ENCODE measurements at regions not wholly inside any gene's neighbourhood (a gene's known extent, or its start where the extent isn't known, plus 50 kb on each side); places are given as distances from the start of the nearest gene placed in this dataset.

- Histone ChIP-seq H3K4me3 (ENCODE audit: low read depth, low read length, poor library complexity, severe bottlenecking) (no peak overlapping the region), H3K4me1 (ENCODE audit: insufficient read depth, low read length, severe bottlenecking) (no peaks in the 10 kb centered on the region), H3K36me3 (ENCODE audit: insufficient read depth, low read length) (no peaks in the 10 kb centered on the region), H3K4me2 (ENCODE audit: low read length) (no peak overlapping the region), H3K9me3 (ENCODE audit: low read length) (no peaks in the 10 kb centered on the region), H3K9ac (ENCODE audit: low read length) (no peak overlapping the region), H3F3A (ENCODE audit: insufficient read depth, low read length) (no peaks in the 10 kb centered on the region), H4K20me1 (ENCODE audit: insufficient read depth, low read length) (no peaks in the 10 kb centered on the region), H3K79me2 (ENCODE audit: insufficient read depth, low read length) (no peaks in the 10 kb centered on the region), H3K27ac (ENCODE audit: low read depth, low read length, poor library complexity, severe bottlenecking) (no peak overlapping the region), H3K27me3 (ENCODE audit: insufficient read depth, low read length) (no peaks in the 10 kb centered on the region; the same call in 1 of the 2 replicates), H3K9me2 (ENCODE audit: low read depth, low read length) (no peaks in the 10 kb centered on the region), H2AFZ (ENCODE audit: low read length) (no peak overlapping the region)
- TF ChIP-seq EZH2 (IDR thresholded peaks at IDR 0.05; ENCODE audit: borderline replicate concordance, low read length), result no peak
- TF ChIP-seq, protein P1, sequence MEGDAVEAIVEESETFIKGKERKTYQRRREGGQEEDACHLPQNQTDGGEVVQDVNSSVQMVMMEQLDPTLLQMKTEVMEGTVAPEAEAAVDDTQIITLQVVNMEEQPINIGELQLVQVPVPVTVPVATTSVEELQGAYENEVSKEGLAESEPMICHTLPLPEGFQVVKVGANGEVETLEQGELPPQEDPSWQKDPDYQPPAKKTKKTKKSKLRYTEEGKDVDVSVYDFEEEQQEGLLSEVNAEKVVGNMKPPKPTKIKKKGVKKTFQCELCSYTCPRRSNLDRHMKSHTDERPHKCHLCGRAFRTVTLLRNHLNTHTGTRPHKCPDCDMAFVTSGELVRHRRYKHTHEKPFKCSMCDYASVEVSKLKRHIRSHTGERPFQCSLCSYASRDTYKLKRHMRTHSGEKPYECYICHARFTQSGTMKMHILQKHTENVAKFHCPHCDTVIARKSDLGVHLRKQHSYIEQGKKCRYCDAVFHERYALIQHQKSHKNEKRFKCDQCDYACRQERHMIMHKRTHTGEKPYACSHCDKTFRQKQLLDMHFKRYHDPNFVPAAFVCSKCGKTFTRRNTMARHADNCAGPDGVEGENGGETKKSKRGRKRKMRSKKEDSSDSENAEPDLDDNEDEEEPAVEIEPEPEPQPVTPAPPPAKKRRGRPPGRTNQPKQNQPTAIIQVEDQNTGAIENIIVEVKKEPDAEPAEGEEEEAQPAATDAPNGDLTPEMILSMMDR (IDR thresholded peaks at IDR 0.05; ENCODE audit: low read length), result peak; percentile 89
These were observed 903.1 kb downstream of the SLITRK6 start for GRCh38 chr13:84896128-84896527.

DNA sequence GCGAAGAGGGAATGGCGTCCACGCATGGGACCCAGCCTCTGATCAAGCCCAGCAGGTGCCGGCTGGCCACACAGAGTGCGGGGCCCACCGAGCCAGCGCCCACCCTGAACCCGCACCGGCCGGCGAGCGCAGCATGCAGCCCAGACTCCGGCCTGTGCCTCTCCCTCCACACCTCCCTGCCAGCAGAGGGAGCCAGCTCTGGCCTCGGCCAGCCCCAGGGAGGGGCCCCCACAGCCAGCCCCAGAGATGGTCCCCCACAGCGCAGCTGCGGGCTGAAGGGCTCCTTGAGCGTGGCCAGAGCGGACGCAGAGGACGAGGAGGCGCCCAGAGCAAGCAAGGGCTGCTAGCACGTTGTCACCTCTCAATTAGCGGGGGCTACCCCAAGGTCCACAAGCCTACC, 904.5 kb downstream of the SLITRK6 start:
- Histone ChIP-seq H3K79me2 (ENCODE audit: insufficient read depth, low read length) (no peaks in the 10 kb centered on the region), H4K20me1 (ENCODE audit: insufficient read depth, low read length) (no peaks in the 10 kb centered on the region), H3K9ac (ENCODE audit: low read length) (no peak overlapping the region), H3K4me2 (ENCODE audit: low read length) (no peak overlapping the region), H3K4me3 (ENCODE audit: low read depth, low read length, poor library complexity, severe bottlenecking) (no peak overlapping the region), H3K27ac (ENCODE audit: low read depth, low read length, poor library complexity, severe bottlenecking) (no peak overlapping the region), H3K4me1 (ENCODE audit: insufficient read depth, low read length, severe bottlenecking) (no peaks in the 10 kb centered on the region), H3K36me3 (ENCODE audit: insufficient read depth, low read length) (no peaks in the 10 kb centered on the region), H3K9me2 (ENCODE audit: low read depth, low read length) (no peaks in the 10 kb centered on the region), H2AFZ (ENCODE audit: low read length) (no peak overlapping the region), H3K9me3 (ENCODE audit: low read length) (no peaks in the 10 kb centered on the region), H3F3A (ENCODE audit: insufficient read depth, low read length) (no peaks in the 10 kb centered on the region), H3K27me3 (ENCODE audit: insufficient read depth, low read length) (no peaks in the 10 kb centered on the region; the same call in 1 of the 2 replicates)
- TF ChIP-seq EZH2 (IDR thresholded peaks at IDR 0.05; ENCODE audit: borderline replicate concordance, low read length), result no peak
- TF ChIP-seq, protein P1 (IDR thresholded peaks at IDR 0.05; ENCODE audit: low read length), result peak; percentile 9

GRCh38 chr13:84885868-84886267, 913.4 kb downstream of the SLITRK6 start:
- no peak overlapping the region for H3K9ac ChIP-seq (ENCODE audit: low read length)
- H3K27ac ChIP-seq (ENCODE audit: low read depth, low read length, poor library complexity, severe bottlenecking), result no peak overlapping the region
- no peaks in the 10 kb centered on the region for H3K79me2 ChIP-seq (ENCODE audit: insufficient read depth, low read length)
- H3F3A ChIP-seq (ENCODE audit: insufficient read depth, low read length), result no peaks in the 10 kb centered on the region
- H3K27me3 ChIP-seq (ENCODE audit: insufficient read depth, low read length), result no peaks in the 10 kb centered on the region
- no peaks in the 10 kb centered on the region for H3K9me2 ChIP-seq (ENCODE audit: low read depth, low read length)
- H3K36me3 ChIP-seq (ENCODE audit: insufficient read depth, low read length), result no peaks in the 10 kb centered on the region
- H3K4me1 ChIP-seq (ENCODE audit: insufficient read depth, low read length, severe bottlenecking), result no peaks in the 10 kb centered on the region
- no peak overlapping the region for H3K4me2 ChIP-seq (ENCODE audit: low read length)
- H2AFZ ChIP-seq (ENCODE audit: low read length), result no peak overlapping the region
- TF ChIP-seq, protein P1 (IDR thresholded peaks at IDR 0.05; ENCODE audit: low read length), result no peak
- TF ChIP-seq EZH2 (IDR thresholded peaks at IDR 0.05; ENCODE audit: borderline replicate concordance, low read length), result no peak
- H3K4me3 ChIP-seq (ENCODE audit: low read depth, low read length, poor library complexity, severe bottlenecking), result no peak overlapping the region
- no peaks in the 10 kb centered on the region for H4K20me1 ChIP-seq (ENCODE audit: insufficient read depth, low read length)
- no peaks in the 10 kb centered on the region for H3K9me3 ChIP-seq (ENCODE audit: low read length)
